Aorta (tissue), 5 donors: ENCODE measurements at regions not wholly inside any gene's neighbourhood (a gene's known extent, or its start where the extent isn't known, plus 50 kb on each side); places are given as distances from the start of the nearest gene placed in this dataset.

Experiments
- ATAC-seq: fragments of 200-7000 bp; cut with Tn5 transposase; one replicate; pipeline ENCODE4 v1.9.1; 2022; ENCODE audit warnings: moderate library complexity; ENCODE audit not compliant: low FRiP score
- DNase-seq, 2 donors: peaks; one replicate each; pipeline ENCODE4 v3.0.0-alpha.2; 2020
- H3K27ac ChIP-seq, 2 donors: one replicate each; pipeline ENCODE4 v1.5.1; 2013; ENCODE audit warnings: low read length in 2 of 2, mild to moderate bottlenecking in 2 of 2, moderate library complexity in 2 of 2, control low read depth in 1 of 2, inconsistent platforms in 1 of 2, low read depth in 1 of 2
- H3K27me3 ChIP-seq, 2 donors: one replicate each; pipeline ENCODE4 v1.6.1; 2013; ENCODE audit warnings: control low read depth in 1 of 2, low read length in 1 of 2, mild to moderate bottlenecking in 1 of 2, moderate library complexity in 1 of 2; ENCODE audit not compliant: insufficient read depth in 2 of 2, control insufficient read depth in 1 of 2
- H3K36me3 ChIP-seq, 2 donors: one replicate each; pipeline ENCODE4 v1.6.1; 2013; ENCODE audit warnings: control low read depth in 1 of 2, low read length in 1 of 2, mild to moderate bottlenecking in 1 of 2; ENCODE audit not compliant: insufficient read depth in 2 of 2, control insufficient read depth in 1 of 2
- H3K4me1 ChIP-seq, 2 donors: one replicate each; pipeline ENCODE4 v1.6.1; 2013; ENCODE audit warnings: low read length in 2 of 2, control low read depth in 1 of 2, mild to moderate bottlenecking in 1 of 2, moderate library complexity in 1 of 2; ENCODE audit not compliant: insufficient read depth in 2 of 2, control insufficient read depth in 1 of 2
- H3K4me3 ChIP-seq, 2 donors: one replicate each; pipeline ENCODE4 v1.5.1; 2013; ENCODE audit warnings: low read length in 2 of 2, control low read depth in 1 of 2, mild to moderate bottlenecking in 1 of 2
- H3K9me3 ChIP-seq: one replicate; pipeline ENCODE4 v1.6.1; 2013; ENCODE audit warnings: mild to moderate bottlenecking, low read length; ENCODE audit not compliant: control insufficient read depth
- WGBS, 2 donors: extraction: QIAGEN DNeasy Blood & Tissue Kit; methylation state at CpG; one replicate each; pipeline ENCODE4 v1.1.7; 2013; 5-methylcytosine and 5-hydroxymethylcytosine counted together
- intact Hi-C, 2 donors: fragments of 100-400 bp; cut with DNase I; formaldehyde crosslinking; loops; one replicate each; pipeline versions ENCODE4 v1.14.2 to v1.15.0; 2022
- donor health status: healthy with polysubstance abuse.
- donor health status: Bipolar disorder and iron deficiency.
- donor health status: DM: no; HTN: no; CAD: no.
- donor health status: DM: no; HTN: no; CAD: no.
- donor health status: DM: yes; HTN: yes; CAD: no.

GRCh38 chr7:17396692-17397091, 98.2 kb downstream of the AHR start:
- Histone ChIP-seq H3K4me1 (no peaks in the 10 kb centered on the region), H3K4me3 (no peak overlapping the region), H3K9me3 (peaks cover 4% of the 10 kb centered on the region), H3K36me3 (no peaks in the 10 kb centered on the region), H3K27ac (no peak overlapping the region), H3K27me3 (no peaks in the 10 kb centered on the region)
- intact Hi-C loops: no loop called here
- 95 to 100% methylated on average over 2 of the region's 2 CpGs for WGBS, 2 donors
- no peak for DNase-seq
- ATAC-seq: no peak

- no peak overlapping the region for H3K27ac ChIP-seq
- H3K4me3 ChIP-seq: no peak overlapping the region
- 91 to 92% methylated on average over 6 of the region's 6 CpGs for WGBS, 2 donors
- ATAC-seq (no peak), DNase-seq (no peak)
- intact Hi-C loops: no loop called here
- no peaks in the 10 kb centered on the region for H3K36me3 ChIP-seq
- H3K4me1 ChIP-seq: peaks cover 0 to 2% of the 10 kb centered on the region in 2 donors
- H3K27me3 ChIP-seq: no peaks in the 10 kb centered on the region
- no peaks in the 10 kb centered on the region for H3K9me3 ChIP-seq
Measured at GRCh38 chr7:17401791-17402627, 103.6 kb downstream of the AHR start.

GRCh38 chr7:17402628-17403278, 104.3 kb downstream of the AHR start:
- no peak for ATAC-seq
- Histone ChIP-seq H3K9me3 (no peaks in the 10 kb centered on the region), H3K27ac (no peak overlapping the region), H3K27me3 (no peaks in the 10 kb centered on the region), H3K36me3 (no peaks in the 10 kb centered on the region), H3K4me3 (no peak overlapping the region), H3K4me1 (peaks cover 0 to 2% of the 10 kb centered on the region in 2 donors)
- no peak for DNase-seq
- WGBS, 2 donors: 87% methylated on average over 9 of the region's 9 CpGs
- intact Hi-C loops: no loop called here

- no peak overlapping the region for H3K4me3 ChIP-seq
- H3K27me3 ChIP-seq: no peaks in the 10 kb centered on the region
- WGBS, 2 donors: 66 to 67% methylated on average over 3 of the region's 3 CpGs
- no peak for DNase-seq
- ATAC-seq: no peak
- no peak overlapping the region for H3K27ac ChIP-seq
- H3K9me3 ChIP-seq: no peaks in the 10 kb centered on the region
- H3K4me1 ChIP-seq: peaks cover 0 to 2% of the 10 kb centered on the region in 2 donors
- no peaks in the 10 kb centered on the region for H3K36me3 ChIP-seq
- intact Hi-C loops: no loop called here
Measured at GRCh38 chr7:17404006-17404405, 105.6 kb downstream of the AHR start.

GRCh38 chr7:17405786-17406185, 107.3 kb downstream of the AHR start:
- ATAC-seq (no peak), DNase-seq (no peak)
- no peaks in the 10 kb centered on the region for H3K36me3 ChIP-seq
- H3K9me3 ChIP-seq: no peaks in the 10 kb centered on the region
- H3K27me3 ChIP-seq: no peaks in the 10 kb centered on the region
- H3K4me1 ChIP-seq: peaks cover 0 to 2% of the 10 kb centered on the region in 2 donors
- 65 to 71% methylated on average over 8 of the region's 8 CpGs for WGBS, 2 donors
- H3K27ac ChIP-seq: no peak overlapping the region
- H3K4me3 ChIP-seq: no peak overlapping the region
- intact Hi-C loops: no loop called here

GRCh38 chr7:17406738-17407137, 108.3 kb downstream of the AHR start:
- Histone ChIP-seq H3K9me3 (no peaks in the 10 kb centered on the region), H3K36me3 (no peaks in the 10 kb centered on the region), H3K4me1 (peaks cover 0 to 2% of the 10 kb centered on the region in 2 donors), H3K27ac (no peak overlapping the region), H3K4me3 (no peak overlapping the region), H3K27me3 (no peaks in the 10 kb centered on the region)
- ATAC-seq (no peak), DNase-seq (no peak)
- intact Hi-C loops: no loop called here
- WGBS, 2 donors: 87% methylated on average over 3 of the region's 3 CpGs

GRCh38 chr7:17407229-17407628, 108.8 kb downstream of the AHR start:
- Histone ChIP-seq H3K9me3 (no peaks in the 10 kb centered on the region), H3K4me1 (peaks cover 0 to 2% of the 10 kb centered on the region in 2 donors), H3K36me3 (no peaks in the 10 kb centered on the region), H3K27me3 (no peaks in the 10 kb centered on the region), H3K27ac (no peak overlapping the region), H3K4me3 (no peak overlapping the region)
- intact Hi-C loops: no loop called here
- ATAC-seq (no peak), DNase-seq (no peak)

GRCh38 chr7:17408245-17408903, 109.9 kb downstream of the AHR start:
- 75% methylated on average over 5 of the region's 5 CpGs for WGBS, 2 donors
- no peaks in the 10 kb centered on the region for H3K9me3 ChIP-seq
- ATAC-seq: peak; percentile 44
- H3K27ac ChIP-seq: no peak overlapping the region
- intact Hi-C loops: no loop called here
- H3K4me1 ChIP-seq: no peaks in the 10 kb centered on the region
- H3K4me3 ChIP-seq: no peak overlapping the region
- DNase-seq: peak in 1 of 2 donors; percentile 62
- H3K27me3 ChIP-seq: no peaks in the 10 kb centered on the region
- H3K36me3 ChIP-seq: no peaks in the 10 kb centered on the region
